PC-3 (cell line): ENCODE measurements at regions not wholly inside any gene's neighbourhood (a gene's known extent, or its start where the extent isn't known, plus 50 kb on each side); places are given as distances from the start of the nearest gene placed in this dataset.

ENCODE experiments used
- ATAC-seq: fragments of 200-7000 bp; cut with Tn5 transposase; 2 replicates; pipeline ENCODE4 v1.9.1; 2020; ENCODE audit warnings: mild to moderate bottlenecking, moderate library complexity
- BruUV-seq: library from RNA; stranded (reverse); fragments of 400-500 nt; replicated peaks from 2 replicates; lab custom pipeline; 2021; lab: Mats Ljungman, UMichigan
- CTCF ChIA-PET: fragments of 300-600 bp; sonication (Branson Sonifier 250); formaldehyde crosslinking; loops from one replicate; lab custom pipeline; 2022; ENCODE audit warnings: antibody characterized with exemption; lab: Charles Lee
- POLR2A ChIA-PET: fragments of 300-600 bp; sonication (Branson Sonifier 250); formaldehyde crosslinking; loops from one replicate; lab custom pipeline; 2022; ENCODE audit warnings: antibody characterized with exemption; ENCODE audit not compliant: unreplicated experiment; lab: Charles Lee
- DNase-seq: peaks from one replicate; pipeline ENCODE4 v3.0.0-alpha.2; 2015
- H2AFZ ChIP-seq: fragments of 300-600 bp; sonication (generic); 2 replicates; pipeline ENCODE4 v1.6.0; 2016; ENCODE audit warnings: antibody characterized with exemption, low read length
- H3F3A ChIP-seq: fragments of 300-600 bp; sonication (generic); one replicate; pipeline ENCODE4 v1.6.0; 2017; ENCODE audit warnings: antibody characterized with exemption, low read length, control low read depth, mild to moderate bottlenecking; ENCODE audit not compliant: unreplicated experiment
- H3K27ac ChIP-seq: fragments of 300-600 bp; sonication (generic); 2 replicates; pipeline ENCODE4 v1.5.1; 2016; ENCODE audit warnings: mild to moderate bottlenecking, low read length
- H3K27me3 ChIP-seq: fragments of 300-600 bp; sonication (generic); 2 replicates; pipeline ENCODE4 v1.6.1; 2016; ENCODE audit warnings: low read length, mixed read lengths
- H3K36me3 ChIP-seq: fragments of 300-600 bp; sonication (generic); 2 replicates; pipeline ENCODE4 v1.6.1; 2016; ENCODE audit warnings: low read depth, mixed run types, low read length, mixed read lengths
- H3K4me1 ChIP-seq: fragments of 300-600 bp; sonication (generic); 2 replicates; pipeline ENCODE4 v1.5.1; 2016; ENCODE audit warnings: low read length; ENCODE audit not compliant: insufficient read depth
- H3K4me2 ChIP-seq: fragments of 300-600 bp; sonication (generic); 2 replicates; pipeline ENCODE4 v1.6.0; 2016; ENCODE audit warnings: low read length
- H3K4me3 ChIP-seq: fragments of 300-600 bp; sonication (generic); 2 replicates; pipeline ENCODE4 v1.5.1; 2016; ENCODE audit warnings: mild to moderate bottlenecking, low read length, mixed read lengths
- H3K79me2 ChIP-seq: fragments of 300-600 bp; sonication (generic); 2 replicates; pipeline ENCODE4 v1.6.1; 2017; ENCODE audit warnings: low read length, mixed read lengths
- H3K9ac ChIP-seq: fragments of 300-600 bp; sonication (generic); 2 replicates; pipeline ENCODE4 v1.6.0; 2016; ENCODE audit warnings: mild to moderate bottlenecking, low read length
- H3K9me2 ChIP-seq: fragments of 300-600 bp; sonication (generic); replicated peaks from 2 replicates; pipeline ENCODE4 v1.6.1; 2016; ENCODE audit warnings: mixed run types, low read length, mixed read lengths
- H3K9me3 ChIP-seq: fragments of 300-600 bp; sonication (generic); 2 replicates; pipeline ENCODE4 v1.6.1; 2016; ENCODE audit warnings: low read length, mixed read lengths
- H4K20me1 ChIP-seq: fragments of 300-600 bp; sonication (generic); 2 replicates; pipeline ENCODE4 v1.6.1; 2016; ENCODE audit warnings: low read length, mixed read lengths
- CTCF ChIP-seq: fragments of 300-600 bp; sonication (generic); conservative IDR thresholded peaks from 2 replicates; pipeline ENCODE4 v1.5.1; 2017; ENCODE audit warnings: antibody characterized with exemption, low read depth, mild to moderate bottlenecking, low read length
- EZH2 ChIP-seq: fragments of 300-600 bp; sonication (generic); IDR thresholded peaks from one replicate; pipeline ENCODE4 v1.6.1; 2017; ENCODE audit warnings: antibody characterized with exemption, mild to moderate bottlenecking, low read length; ENCODE audit not compliant: unreplicated experiment
- EZH2phosphoT487 ChIP-seq: fragments of 300-600 bp; sonication (generic); IDR thresholded peaks from 2 replicates; pipeline ENCODE4 v1.6.1; 2018; ENCODE audit warnings: mild to moderate bottlenecking, antibody characterized with exemption, low read length, borderline replicate concordance
- intact Hi-C: fragments of 100-400 bp; cut with micrococcal nuclease; formaldehyde crosslinking; loops from 2 replicates; pipeline ENCODE4 v1.9.0; 2023

GRCh38 chr1:234760303-234760723 lies 150.3 kb upstream of the IRF2BP2 start:
- no peak overlapping the region for H3K4me3 ChIP-seq
- intact Hi-C loops, result no loop called here
- ChIA-PET CTCF (no interaction called here), POLR2A (no interaction called here)
- no peaks in the 10 kb centered on the region for H3K9me2 ChIP-seq
- H3K9me3 ChIP-seq, result no peaks in the 10 kb centered on the region
- H3K4me2 ChIP-seq, result no peak overlapping the region
- H3K9ac ChIP-seq, result no peak overlapping the region
- TF ChIP-seq CTCF, result no peak
- TF ChIP-seq EZH2phosphoT487, result no peak
- no peak for TF ChIP-seq EZH2
- H3K27me3 ChIP-seq, result no peaks in the 10 kb centered on the region
- H3K36me3 ChIP-seq, result no peaks in the 10 kb centered on the region
- DNase-seq (no peak), ATAC-seq (no peak)
- H3K4me1 ChIP-seq, result no peaks in the 10 kb centered on the region
- H4K20me1 ChIP-seq, result no peaks in the 10 kb centered on the region
- H2AFZ ChIP-seq, result no peak overlapping the region
- no peak overlapping the region for H3K27ac ChIP-seq
- H3K79me2 ChIP-seq, result no peaks in the 10 kb centered on the region
- BruUV-seq, result no TSS peak
- no peaks in the 10 kb centered on the region for H3F3A ChIP-seq

DNA sequence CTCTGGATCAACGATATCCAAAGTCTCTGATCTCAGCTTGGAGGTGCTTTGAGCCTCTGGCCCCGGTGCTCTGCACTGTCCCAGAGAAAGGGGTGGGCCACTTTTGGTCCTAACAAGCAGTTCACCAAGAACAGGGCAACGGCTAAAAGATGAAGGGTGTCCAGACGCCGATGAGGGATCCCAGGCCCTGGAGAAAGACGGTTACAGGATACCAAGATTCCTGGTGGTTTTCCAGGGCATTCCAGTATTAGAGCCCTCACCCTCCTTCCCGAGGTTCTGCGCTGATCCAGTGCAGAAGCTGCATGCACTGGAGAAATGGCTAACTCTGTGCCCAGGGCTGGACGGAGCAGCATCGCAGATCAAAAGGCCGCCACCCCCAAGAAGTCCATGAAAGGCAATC lies 149.9 kb upstream of the IRF2BP2 start:
- H3K4me2 ChIP-seq, result no peak overlapping the region
- no peaks in the 10 kb centered on the region for H3K9me3 ChIP-seq
- H2AFZ ChIP-seq, result no peak overlapping the region
- no TSS peak for BruUV-seq
- no peaks in the 10 kb centered on the region for H3K4me1 ChIP-seq
- H3K27ac ChIP-seq, result no peak overlapping the region
- ATAC-seq, result no peak
- TF ChIP-seq EZH2 (no peak), EZH2phosphoT487 (no peak), CTCF (no peak)
- no peaks in the 10 kb centered on the region for H3F3A ChIP-seq
- H3K9ac ChIP-seq, result no peak overlapping the region
- intact Hi-C loops, result no loop called here
- no peaks in the 10 kb centered on the region for H4K20me1 ChIP-seq
- no peaks in the 10 kb centered on the region for H3K27me3 ChIP-seq
- H3K79me2 ChIP-seq, result no peaks in the 10 kb centered on the region
- no peaks in the 10 kb centered on the region for H3K9me2 ChIP-seq
- H3K36me3 ChIP-seq, result no peaks in the 10 kb centered on the region
- no peak overlapping the region for H3K4me3 ChIP-seq
- CTCF ChIA-PET, result no interaction called here
- no peak for DNase-seq
- POLR2A ChIA-PET, result no interaction called here

DNA sequence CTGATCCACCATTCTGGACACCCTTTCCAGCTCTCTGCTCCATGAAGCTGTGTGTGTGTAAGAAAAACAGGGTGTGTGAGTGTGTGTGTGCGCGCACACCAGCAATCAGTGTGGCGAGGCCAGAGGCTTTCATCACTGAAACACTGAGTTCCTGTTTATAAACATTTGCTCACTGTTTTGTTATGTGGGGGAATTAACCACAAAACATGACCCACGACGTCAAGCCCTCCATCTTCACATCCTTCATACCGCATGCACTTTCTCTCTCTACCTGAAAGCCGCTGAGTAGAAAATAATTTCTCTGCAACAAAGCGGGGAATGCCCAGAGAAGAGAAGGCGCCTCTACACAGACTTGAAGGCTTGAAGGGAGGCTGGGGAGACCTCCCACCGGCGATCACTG lies 148.9 kb upstream of the IRF2BP2 start:
- no peak for TF ChIP-seq EZH2phosphoT487
- TF ChIP-seq CTCF, result no peak
- no peak for TF ChIP-seq EZH2
- H3K79me2 ChIP-seq, result no peaks in the 10 kb centered on the region
- no peaks in the 10 kb centered on the region for H3K27me3 ChIP-seq
- intact Hi-C loops, result no loop called here
- H3K9me2 ChIP-seq, result no peaks in the 10 kb centered on the region
- H3K9me3 ChIP-seq, result no peaks in the 10 kb centered on the region
- H3K27ac ChIP-seq, result no peak overlapping the region
- H3K9ac ChIP-seq, result no peak overlapping the region
- no peak overlapping the region for H2AFZ ChIP-seq
- no peaks in the 10 kb centered on the region for H3F3A ChIP-seq
- no peak overlapping the region for H3K4me2 ChIP-seq
- BruUV-seq, result no TSS peak
- ChIA-PET CTCF (no interaction called here), POLR2A (no interaction called here)
- DNase-seq (no peak), ATAC-seq (no peak)
- H3K36me3 ChIP-seq, result no peaks in the 10 kb centered on the region
- H3K4me1 ChIP-seq, result no peaks in the 10 kb centered on the region
- no peak overlapping the region for H3K4me3 ChIP-seq
- H4K20me1 ChIP-seq, result no peaks in the 10 kb centered on the region
